NCI-H2227 treated with DMSO at 0.1 percent for 48 hours (cell line): ENCODE measurements at regions not wholly inside any gene's neighbourhood (a gene's known extent, or its start where the extent isn't known, plus 50 kb on each side); places are given as distances from the start of the nearest gene placed in this dataset.

Source experiments
- DNase-seq: peaks from one replicate; lab custom pipeline; 2025; lab: John Stamatoyannopoulos, UW

DNA sequence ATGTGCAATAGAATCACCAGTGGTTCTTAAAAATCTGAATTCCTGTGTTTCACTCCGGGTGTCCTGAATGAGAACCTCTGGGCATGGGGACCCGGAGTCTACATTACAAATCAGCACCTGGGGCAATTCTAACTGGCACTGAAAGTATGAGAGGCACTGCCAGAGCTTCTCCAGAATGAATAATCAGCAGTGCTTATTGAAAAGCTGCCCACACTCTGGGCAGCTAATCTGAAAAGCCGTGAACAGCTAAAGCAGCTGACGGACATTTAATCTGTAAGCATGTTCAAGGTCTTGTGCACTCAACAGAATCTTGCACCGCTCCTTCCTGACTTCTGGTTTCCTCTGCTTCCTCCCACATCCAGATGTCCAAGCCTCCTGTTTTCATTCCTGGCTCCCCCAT is 113.3 kb upstream of the KIF5B start:
- no peak for DNase-seq

DNA sequence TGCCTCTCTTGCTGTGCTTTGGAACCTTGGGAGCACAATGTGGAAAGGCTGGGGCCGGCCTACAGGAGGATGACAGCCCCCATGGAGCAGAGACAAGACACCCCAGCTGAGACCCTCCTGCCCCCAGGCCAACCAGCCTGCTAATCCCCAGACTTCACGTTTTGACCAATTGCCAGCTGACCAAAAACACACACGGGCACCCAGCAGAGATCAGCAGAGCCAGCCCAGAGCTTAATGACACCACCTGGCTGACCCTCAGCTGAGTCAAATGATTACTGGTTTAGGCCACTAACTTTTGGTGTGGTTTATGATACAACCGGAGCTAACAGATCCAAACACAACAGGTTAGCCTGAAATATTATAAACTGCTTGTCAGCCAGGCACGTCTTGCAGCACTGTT is 111.2 kb upstream of the KIF5B start:
- DNase-seq: no peak

DNA sequence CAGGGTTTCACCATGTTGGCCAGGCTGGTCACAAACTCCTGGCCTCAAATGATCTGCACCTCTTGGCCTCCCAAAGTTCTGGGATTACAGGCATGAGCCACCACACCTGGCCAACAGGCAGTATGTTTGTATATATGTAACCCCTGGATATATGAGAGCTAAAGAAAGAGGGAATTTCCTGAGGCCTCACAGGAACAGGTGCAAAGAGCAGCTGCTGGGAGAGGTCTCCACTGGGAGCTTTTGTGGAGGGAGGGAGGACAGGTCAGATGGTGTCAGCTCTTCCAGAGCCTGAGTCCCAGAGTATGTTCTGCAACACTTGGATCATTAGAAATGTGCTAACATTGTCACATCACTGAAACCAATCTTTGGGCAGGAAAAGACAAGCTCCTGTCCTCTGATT is 110.1 kb upstream of the KIF5B start:
- DNase-seq: no peak

DNA sequence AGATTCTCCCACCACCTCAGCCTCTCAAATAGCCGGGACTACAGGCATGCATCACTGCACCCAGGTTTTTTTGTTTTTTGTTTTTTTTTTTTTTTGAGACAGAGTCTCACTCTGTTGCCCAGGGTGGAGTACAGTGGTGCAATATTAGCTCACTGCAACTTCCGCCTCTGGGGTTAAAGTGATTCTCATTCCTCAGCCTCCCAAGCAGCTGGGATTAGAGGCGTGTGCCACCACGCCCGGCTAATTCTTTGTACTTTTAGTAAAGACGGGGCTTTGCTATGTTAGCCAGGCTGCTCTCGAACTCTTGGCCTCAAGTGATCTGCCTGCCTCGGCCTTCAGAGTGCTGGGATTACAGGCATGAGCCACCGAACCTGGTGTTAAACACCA is 107.5 kb upstream of the KIF5B start:
- DNase-seq: no peak

DNA sequence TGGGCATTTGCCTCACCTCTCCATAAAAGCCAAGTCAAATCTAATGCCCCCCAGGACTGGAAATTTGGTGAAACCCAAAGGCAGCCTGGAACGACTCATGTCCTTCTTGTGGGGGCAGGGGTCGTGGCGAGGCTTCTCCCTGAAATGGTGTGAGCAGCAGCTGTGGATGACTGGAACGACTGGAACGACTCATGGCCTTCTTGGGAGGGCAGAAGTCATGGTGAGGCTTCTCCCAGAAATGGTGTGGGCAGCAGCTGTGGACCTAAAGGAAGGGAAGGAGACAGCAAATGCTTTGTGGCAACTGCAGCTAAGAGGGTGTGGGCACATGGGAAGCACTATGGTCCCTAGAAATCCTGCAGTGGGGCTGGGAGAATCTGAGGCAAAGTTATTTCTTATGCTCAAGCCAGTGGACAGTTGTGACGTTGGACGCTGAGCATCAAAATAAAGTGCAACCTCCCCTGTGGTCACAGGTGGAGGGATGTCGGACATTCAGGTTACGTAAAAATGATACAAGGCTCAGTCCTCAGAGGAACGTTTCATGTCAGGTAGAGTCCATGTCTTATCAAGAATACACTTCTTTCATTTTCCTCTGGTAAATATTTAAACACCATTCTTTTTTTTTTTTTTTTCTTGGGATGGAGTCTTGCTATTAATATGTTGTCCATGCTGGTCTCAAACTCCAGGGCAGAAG is 107.0 kb upstream of the KIF5B start:
- no peak for DNase-seq

DNA sequence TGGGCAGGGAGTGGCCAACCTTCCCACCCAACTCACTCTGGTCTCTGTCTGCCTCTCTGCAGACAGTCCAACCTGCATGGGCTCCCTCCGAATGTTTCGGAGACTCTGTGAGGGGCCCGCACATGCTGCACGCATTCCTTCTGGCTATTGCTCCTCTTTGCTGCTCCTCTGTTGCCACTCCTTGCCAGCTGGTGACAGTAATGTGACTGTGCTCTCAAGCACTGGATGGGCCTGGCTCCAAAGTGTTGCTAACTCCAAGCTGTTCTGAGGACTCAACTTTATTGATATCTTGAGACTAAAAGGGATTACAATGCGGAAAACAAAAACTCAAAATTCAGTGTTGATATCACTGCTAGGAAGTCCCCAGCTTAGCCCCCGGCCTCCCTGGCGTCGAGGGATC is 105.4 kb upstream of the KIF5B start:
- DNase-seq: no peak

DNA sequence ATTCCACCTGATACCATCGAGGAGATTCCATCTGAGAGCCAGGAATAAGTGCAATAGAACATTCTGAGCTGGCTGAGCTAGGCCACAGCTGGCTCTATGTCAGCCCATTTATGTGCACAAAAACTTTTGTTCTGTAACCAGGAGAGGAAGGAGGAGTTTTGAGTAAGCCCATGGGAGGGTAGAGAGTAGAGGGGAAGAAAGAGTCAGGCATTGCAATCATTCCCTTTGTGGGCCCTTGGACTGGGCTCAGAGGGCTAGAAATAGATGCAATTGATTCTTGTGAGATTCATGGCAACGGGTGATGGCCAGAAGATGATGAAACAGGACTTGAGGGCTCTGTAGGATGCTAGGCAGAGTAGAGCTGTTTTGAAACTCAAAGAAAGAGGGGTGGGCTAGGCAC is 104.6 kb upstream of the KIF5B start:
- DNase-seq: no peak

DNA sequence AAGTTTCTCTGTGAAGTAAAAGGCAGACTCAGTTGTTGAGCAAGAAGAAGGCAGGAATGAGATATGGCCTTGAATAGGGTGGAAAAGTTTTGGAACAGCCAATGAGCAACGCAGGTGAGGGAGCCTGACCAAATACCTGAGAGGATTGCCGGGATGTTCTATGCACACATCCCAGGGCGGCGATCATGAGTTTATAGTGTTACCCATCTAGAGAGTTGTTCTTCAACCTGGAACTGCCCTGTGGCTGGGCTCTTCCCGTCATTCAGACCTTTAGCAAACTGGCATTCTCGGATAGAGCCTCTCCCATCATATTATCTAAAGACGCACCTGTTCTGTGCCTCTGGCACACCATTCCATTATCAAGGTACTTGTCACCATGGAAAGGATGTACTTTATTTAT is 103.0 kb upstream of the KIF5B start:
- no peak for DNase-seq

DNA sequence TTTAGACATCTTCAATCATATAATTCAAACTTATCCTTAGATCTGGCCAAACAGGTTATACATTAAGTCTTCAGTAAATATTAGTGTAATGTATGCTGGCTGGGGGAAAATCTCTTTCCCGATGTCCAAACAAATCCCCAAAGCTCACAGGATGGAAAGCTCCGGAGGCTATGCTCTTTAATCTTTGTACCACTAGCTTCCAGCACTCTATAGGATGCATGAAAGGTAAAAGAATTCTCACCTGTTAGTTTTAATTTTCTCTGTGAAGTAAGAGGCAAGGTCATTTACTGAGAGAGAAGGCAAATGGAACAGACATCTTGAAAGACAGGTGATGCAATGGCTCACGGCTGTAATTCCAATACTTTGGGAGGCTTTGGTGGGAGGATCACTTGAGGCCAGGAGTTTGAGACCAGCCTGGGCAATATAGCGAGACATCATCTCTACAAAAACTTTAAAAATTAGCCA is 99.8 kb upstream of the KIF5B start:
- no peak for DNase-seq

DNA sequence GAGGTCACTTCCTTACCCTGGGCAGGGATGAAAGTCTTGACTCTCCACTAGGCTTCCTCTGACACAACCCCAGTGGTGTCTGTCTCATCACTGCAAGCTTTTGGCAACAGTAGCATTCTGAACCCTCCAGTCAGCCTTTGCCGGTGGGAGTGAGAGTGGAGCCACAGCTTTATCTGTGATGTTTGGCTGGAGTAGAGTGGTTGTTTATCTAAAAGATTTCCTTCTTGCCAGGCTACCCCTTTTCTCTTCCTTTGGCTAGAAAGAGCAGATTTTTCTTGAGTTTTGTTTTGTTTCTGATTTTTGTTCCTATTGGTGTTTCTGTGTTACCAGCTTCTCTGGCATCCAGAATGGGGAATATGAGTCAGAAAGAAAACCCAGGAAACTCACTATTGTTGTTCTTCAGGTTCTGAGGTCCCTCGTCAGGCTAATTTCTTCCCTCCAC is 98.9 kb upstream of the KIF5B start:
- DNase-seq: no peak

DNA sequence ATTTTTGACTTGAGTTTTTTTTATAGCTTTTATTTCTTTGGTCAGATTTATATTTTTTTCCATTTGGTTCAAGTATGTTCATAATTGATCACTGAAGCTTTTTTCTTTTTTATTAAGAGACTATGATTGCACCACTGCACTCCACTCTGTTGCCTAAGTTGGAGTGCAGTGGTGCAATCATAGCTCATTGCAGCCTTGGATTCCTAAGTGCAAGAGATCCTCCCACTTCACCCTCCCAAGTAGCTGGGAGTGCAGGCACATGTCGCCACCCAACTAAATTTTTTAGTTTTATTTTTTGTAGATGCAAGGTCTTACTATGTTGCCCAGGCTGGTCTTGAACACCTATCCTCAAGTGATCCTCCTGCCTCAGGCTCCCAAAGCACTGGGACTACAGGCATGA is 97.7 kb upstream of the KIF5B start:
- no peak for DNase-seq

DNA sequence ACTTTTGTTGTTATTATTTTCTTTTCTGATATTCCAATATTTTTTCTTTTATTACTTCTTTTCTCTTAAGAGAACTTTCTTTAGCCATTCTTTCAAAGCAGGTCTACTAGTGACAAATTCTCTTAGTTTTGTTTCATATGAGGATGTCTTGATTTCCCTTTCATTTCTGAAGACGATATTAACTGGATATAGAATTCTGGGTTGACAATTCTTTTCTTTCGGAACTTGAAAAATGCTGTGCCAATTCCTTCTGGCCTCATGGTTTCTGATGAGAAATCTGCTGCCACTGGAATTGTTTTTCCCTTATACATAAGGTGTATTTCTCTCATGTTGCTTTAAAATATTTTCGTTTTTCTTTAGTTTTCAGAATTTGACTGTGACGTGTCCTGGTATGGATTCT is 97.0 kb upstream of the KIF5B start:
- no peak for DNase-seq

DNA sequence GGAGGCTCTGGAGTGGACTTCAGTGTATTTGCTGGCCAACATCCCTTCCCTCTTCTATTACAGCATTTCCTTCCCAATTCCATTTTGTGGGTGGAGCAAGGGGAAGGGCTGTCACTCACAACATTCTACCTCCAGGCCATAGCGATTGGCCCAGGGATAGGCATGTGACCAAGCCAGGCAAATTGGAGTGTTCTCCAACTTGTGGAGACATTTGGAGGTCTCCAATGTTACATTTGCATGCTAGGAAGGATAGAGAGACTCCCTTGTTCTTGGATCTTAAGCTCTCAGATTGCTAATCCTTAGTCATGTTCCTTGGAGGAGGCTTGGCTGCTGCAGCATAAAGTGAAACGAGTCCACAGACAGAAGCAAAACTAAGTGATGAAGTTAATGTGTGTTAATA is 95.6 kb upstream of the KIF5B start:
- no peak for DNase-seq

DNA sequence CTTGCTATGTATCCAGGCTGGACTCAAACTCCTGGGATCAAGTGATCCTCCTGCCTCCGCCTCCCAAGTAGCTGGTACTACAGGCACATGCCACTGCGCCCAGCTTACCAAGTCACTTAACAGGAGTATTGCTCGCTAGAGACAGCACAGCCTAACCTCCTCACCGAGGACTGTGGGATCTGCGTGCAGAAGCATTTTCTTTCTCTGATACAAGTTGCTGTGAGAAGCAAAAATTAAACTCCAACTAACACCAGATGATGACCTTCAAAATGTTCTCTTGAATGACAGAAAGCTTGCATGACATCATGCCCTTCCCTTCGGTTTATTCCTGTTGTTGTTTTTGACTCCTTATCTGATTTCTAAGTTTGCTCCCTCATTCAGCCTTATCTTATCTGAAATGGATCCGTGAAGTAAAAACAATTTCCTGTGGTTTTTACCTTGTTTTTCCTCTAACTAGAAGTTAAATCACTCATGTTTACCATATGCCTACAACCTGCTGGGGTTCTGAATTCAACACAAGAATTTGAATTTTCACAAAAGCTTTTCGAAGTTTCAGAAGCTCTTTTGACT is 94.4 kb upstream of the KIF5B start:
- no peak for DNase-seq

DNA sequence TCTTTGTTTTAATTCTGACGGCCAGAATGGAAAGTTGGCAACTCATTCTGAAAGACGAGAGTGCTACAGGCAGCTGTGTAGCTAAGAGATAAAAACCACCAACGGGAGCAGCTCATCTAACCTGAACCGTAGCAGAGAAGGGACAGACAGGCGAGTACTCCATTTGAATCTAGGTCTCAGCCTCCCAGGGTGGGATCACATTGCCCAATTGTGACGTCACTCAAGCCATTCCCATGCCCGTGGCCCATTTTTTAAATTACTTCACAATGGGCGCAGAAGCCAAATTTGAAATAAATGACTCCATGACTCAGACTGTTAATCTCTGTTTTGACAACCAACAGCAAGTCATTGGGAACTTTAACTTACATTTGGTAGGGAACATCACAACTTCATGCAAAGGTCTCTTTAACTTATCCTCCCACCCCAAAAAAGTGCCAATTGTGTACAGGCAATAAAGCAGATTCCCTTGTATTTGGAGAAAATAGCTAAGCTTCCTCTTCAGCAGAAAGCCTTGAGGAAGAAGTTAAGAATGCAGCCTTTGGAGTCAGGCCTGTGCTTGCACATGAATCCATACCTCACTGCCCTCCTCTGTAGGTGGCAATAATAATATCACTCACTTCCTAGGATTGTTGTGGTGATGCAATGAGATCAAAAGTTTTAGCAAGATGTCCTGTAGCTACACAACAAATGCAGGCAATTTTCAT is 93.2 kb upstream of the KIF5B start:
- DNase-seq: no peak

DNA sequence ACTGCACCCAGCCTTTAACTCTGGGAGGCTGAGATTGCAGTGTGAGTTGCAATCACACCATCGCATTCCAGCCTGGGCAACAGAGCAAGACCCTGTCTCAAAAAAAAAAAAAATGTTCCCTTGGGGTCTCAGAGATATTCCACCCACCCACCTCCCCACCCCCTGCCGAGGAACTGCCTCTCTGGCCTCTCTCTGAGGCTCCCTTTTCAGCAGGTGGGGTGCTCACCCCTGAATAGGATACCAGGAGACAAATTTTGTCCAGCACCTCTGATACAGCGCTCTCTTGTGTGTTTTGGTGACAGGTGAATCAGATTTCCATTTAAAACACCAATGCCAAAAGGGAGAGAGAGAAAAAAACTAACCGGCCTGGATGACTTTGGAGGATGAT is 92.6 kb upstream of the KIF5B start:
- no peak for DNase-seq

DNA sequence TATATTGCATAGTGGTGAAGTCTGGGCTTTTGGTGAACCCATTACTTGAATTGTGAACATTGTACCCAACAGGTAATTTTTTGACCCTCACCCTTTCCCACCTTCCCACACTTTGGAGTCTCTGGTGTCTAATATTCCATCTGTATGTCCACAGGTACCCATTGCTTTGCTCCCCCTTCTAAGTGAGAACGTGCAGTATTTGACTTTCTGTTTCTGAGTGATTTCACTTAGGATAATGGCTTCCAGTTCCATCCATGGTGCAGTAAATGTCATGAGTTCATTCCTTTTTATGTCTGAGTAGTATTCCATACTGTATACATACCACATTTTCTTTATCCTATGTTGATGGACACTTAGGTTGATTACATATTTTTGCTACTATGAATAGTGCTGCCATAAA is 91.5 kb upstream of the KIF5B start:
- DNase-seq: no peak

DNA sequence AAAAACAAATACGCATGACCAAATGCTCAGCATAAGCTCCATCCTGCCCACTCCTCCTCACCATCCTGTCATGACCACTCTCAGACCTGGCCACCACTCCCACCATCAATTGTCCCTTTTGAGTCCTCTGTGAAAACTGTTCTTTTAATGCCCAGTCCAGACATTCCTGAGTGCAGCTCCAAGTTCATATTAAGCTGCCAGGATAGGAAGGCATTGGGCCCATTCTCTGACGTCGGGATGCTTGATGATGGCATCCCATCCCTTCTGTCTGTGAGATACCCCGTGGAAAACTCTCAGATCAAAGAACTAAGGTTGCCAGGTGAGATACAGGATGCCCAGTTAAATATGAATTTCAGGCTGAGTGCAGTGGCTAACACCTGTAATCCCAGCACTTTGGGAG is 89.9 kb upstream of the KIF5B start:
- DNase-seq: no peak

DNA sequence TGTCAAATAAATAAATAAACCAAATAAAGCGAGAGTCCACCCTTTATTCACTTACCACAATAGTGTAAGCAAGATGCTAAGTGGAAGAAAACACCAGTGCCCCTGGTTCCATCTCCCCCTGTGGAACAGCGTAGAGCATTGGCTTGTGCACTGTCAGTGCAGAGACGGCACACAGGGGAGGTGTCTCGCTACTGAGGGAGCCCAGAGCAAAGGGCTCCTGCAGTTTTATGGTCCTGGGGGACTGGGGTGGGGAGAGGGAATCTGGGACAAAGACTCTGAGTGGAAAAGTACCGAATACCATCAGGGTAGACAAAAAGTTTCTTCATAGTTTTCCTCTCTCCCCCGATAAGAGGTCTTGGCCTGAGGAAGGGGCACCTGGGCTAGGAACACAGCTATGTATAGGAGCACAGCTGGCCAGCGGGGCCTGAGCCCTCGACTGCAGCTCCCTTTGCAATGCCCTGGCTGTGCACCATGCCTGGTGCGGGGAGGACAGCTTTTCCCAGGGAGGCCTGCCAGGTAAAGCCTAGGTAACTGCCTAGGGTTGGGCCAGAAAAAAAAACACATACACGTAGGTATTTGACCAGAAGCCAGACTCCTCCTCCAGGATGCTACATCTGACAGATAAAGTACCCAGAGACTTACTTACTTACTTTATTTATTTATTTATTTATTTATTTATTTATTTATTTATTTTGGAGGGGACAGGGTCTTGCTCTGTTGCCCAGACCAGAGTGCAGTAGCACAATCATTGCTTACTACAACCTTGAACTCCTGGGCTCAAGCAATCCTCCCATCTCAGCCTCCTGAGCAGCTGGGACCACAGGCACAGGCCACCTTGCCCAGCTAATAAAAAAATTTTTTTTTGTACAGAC is 88.8 kb upstream of the KIF5B start:
- DNase-seq: no peak

DNA sequence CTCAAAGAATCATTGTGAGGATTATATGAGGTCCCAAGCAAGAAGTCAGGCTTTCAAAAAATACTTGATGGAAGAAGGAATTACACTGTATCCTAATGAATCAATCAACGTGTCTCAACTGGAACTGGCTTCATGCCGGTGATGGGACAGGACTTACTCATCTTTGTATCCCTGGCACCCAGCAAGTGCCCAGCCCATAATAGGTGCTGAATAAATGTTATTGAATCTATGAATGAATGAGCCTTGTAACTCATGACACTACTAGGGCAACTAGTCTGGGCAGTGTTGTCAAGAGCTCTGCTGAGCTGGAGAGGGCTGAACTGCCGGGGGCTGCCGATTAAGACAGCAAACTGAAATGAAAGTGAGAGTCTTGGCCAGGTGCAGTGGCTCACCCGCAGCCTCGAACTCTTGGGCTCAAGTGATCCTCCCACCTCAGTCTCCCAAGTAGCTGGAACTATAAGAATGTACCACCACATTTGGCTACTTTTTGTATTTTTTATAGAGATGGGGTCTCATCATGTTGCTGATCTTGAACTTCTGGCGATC is 87.2 kb upstream of the KIF5B start:
- no peak for DNase-seq

DNA sequence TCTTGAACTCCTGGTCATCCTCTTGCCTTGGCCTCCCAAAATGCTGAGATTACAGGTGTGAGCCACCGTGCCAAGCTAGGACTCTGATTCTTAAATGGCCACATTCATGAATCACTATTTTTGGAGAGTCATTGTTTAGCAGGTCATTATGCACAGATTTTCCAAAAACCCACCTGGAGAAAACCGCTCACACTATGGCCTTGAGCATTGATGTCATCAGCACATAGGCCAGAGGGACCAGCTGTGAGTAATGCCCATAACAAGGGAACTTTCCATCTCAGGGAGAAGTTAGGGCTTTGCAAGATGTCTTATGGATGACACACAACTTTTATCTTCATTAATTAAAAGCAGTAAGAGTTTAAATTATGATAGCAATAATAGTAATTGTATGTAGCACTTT is 86.4 kb upstream of the KIF5B start:
- no peak for DNase-seq
